HG03457 (cell line): ENCODE measurements at regions not wholly inside any gene's neighbourhood (a gene's known extent, or its start where the extent isn't known, plus 50 kb on each side); places are given as distances from the start of the nearest gene placed in this dataset.

Source experiments
- ATAC-seq: cut with Tn5 transposase; IDR thresholded peaks from one replicate; pipeline ENCODE4 v1.9.1; 2021; ENCODE audit warnings: moderate number of reproducible peaks; ENCODE audit not compliant: unreplicated experiment

GRCh38 chr2:80722803-80723202 lies 418.3 kb upstream of the LRRTM1 start:
- ATAC-seq, result no peak

- ATAC-seq, result no peak
Observed at GRCh38 chr2:80719607-80720006, 415.1 kb upstream of the LRRTM1 start.

GRCh38 chr2:80715433-80715832 lies 410.9 kb upstream of the LRRTM1 start:
- ATAC-seq, result no peak

- ATAC-seq, result no peak
Observed at GRCh38 chr2:80711915-80712314, 407.4 kb upstream of the LRRTM1 start.

- ATAC-seq, result no peak
Observed at GRCh38 chr2:80706951-80707350, 402.4 kb upstream of the LRRTM1 start.

GRCh38 chr2:80706541-80706940 lies 402.0 kb upstream of the LRRTM1 start:
- no peak for ATAC-seq

GRCh38 chr2:80703532-80703931 lies 399.0 kb upstream of the LRRTM1 start:
- ATAC-seq, result no peak

GRCh38 chr2:80700961-80701360 lies 396.4 kb upstream of the LRRTM1 start:
- no peak for ATAC-seq
